Tibial artery (tissue), 4 donors: ENCODE measurements at regions not wholly inside any gene's neighbourhood (a gene's known extent, or its start where the extent isn't known, plus 50 kb on each side); places are given as distances from the start of the nearest gene placed in this dataset.
"Not testable (repeated sequence)": the region's sequence is repeated elsewhere in the genome, so short reads cannot be mapped to it uniquely, and the experiment has no call there.

ENCODE experiments used
- DNase-seq, 2 donors: peaks; one replicate each; pipeline ENCODE4 v3.0.0-alpha.2; 2019
- H3K27ac ChIP-seq, 2 donors: fragments of 200-600 bp; sonication (generic) in 1 of 2; 1 replicate in 1 of 2; 2 replicates in 1 of 2; pipeline ENCODE4 v1.5.1; 2018 to 2019; ENCODE audit warnings: mild to moderate bottlenecking in 1 of 2
- H3K27me3 ChIP-seq, 2 donors: fragments of 200-600 bp; sonication (generic) in 1 of 2; one replicate each; pipeline versions ENCODE4 v1.5.1 to v1.6.0; 2016 to 2019
- H3K36me3 ChIP-seq, 3 donors: fragments of 200-600 bp; sonication (generic) in 2 of 3; one replicate each; pipeline ENCODE4 v1.5.1; 2016 to 2019; ENCODE audit warnings: mild to moderate bottlenecking in 2 of 3
- H3K4me1 ChIP-seq, 4 donors: fragments of 200-600 bp; sonication (generic) in 2 of 4; 1 replicate in 3 of 4; 2 replicates in 1 of 4; pipeline ENCODE4 v1.5.1; 2016 to 2019
- H3K4me3 ChIP-seq, 2 donors: fragments of 200-600 bp; sonication (generic) in 1 of 2; 1 replicate in 1 of 2; 2 replicates in 1 of 2; pipeline ENCODE4 v1.5.1; 2018 to 2019; ENCODE audit warnings: mild to moderate bottlenecking in 2 of 2
- H3K9me3 ChIP-seq, 3 donors: fragments of 200-600 bp; sonication (generic) in 1 of 3; one replicate each; pipeline ENCODE4 v1.5.1; 2016 to 2019
- CTCF ChIP-seq, 2 experiments: fragments of 200-600 bp in 1 of 2; fragments of 450-650 bp in 1 of 2; IDR thresholded peaks; one replicate each; pipeline ENCODE4 v1.5.1; 2017 to 2019; ENCODE audit warnings: antibody characterized with exemption in 2 of 2, mild to moderate bottlenecking in 1 of 2, moderate library complexity in 1 of 2
- intact Hi-C: fragments of 100-400 bp; cut with DNase I; formaldehyde crosslinking; loops from one replicate; pipeline ENCODE4 v1.15.0; 2023; ENCODE audit warnings: low total_unique reads

- Histone ChIP-seq H3K9me3 (no peaks in the 10 kb centered on the region), H3K36me3 (no peaks in the 10 kb centered on the region), H3K27me3 (no peaks in the 10 kb centered on the region), H3K4me1 (peaks cover 0 to 29% (median 18%) of the 10 kb centered on the region in 4 donors), H3K27ac (no peak overlapping the region), H3K4me3 (no peak overlapping the region)
- TF ChIP-seq CTCF (IDR thresholded peaks at IDR 0.05), result no peak
- intact Hi-C loops, result no loop called here
- no peak for DNase-seq
These were observed 430.0 kb upstream of the ID2 start for GRCh38 chr2:8251856-8252255.

GRCh38 chr2:8252997-8253694 is 428.7 kb upstream of the ID2 start:
- H3K27ac ChIP-seq, result no peak overlapping the region
- no peaks in the 10 kb centered on the region for H3K9me3 ChIP-seq
- no peak for DNase-seq
- no peaks in the 10 kb centered on the region for H3K27me3 ChIP-seq
- H3K36me3 ChIP-seq, result no peaks in the 10 kb centered on the region
- H3K4me3 ChIP-seq, result no peak overlapping the region
- intact Hi-C loops, result no loop called here
- peaks cover 0 to 26% (median 6%) of the 10 kb centered on the region in 4 donors for H3K4me1 ChIP-seq
- no peak for TF ChIP-seq CTCF (IDR thresholded peaks at IDR 0.05)

GRCh38 chr2:8253781-8254180 is 428.1 kb upstream of the ID2 start:
- H3K27me3 ChIP-seq, result no peaks in the 10 kb centered on the region
- no peak for TF ChIP-seq CTCF (IDR thresholded peaks at IDR 0.05)
- no peak overlapping the region for H3K27ac ChIP-seq
- H3K9me3 ChIP-seq, result no peaks in the 10 kb centered on the region
- DNase-seq, result no peak
- H3K4me3 ChIP-seq, result no peak overlapping the region
- peaks cover 0 to 23% (median 4%) of the 10 kb centered on the region in 4 donors for H3K4me1 ChIP-seq
- no peaks in the 10 kb centered on the region for H3K36me3 ChIP-seq
- intact Hi-C loops, result no loop called here

GRCh38 chr2:8254214-8254613 is 427.6 kb upstream of the ID2 start:
- DNase-seq, H3K4me3 ChIP-seq, H3K9me3 ChIP-seq, H3K36me3 ChIP-seq, H3K27me3 ChIP-seq, intact Hi-C loops, H3K27ac ChIP-seq: not testable (repeated sequence)
- H3K4me1 ChIP-seq, result peaks cover 0 to 23% (median 4%) of the 10 kb centered on the region in 4 donors

- no peak for TF ChIP-seq CTCF (IDR thresholded peaks at IDR 0.05)
- no peaks in the 10 kb centered on the region for H3K9me3 ChIP-seq
- intact Hi-C loops, result no loop called here
- DNase-seq, result no peak
- no peak overlapping the region for H3K4me3 ChIP-seq
- H3K36me3 ChIP-seq, result no peaks in the 10 kb centered on the region
- H3K4me1 ChIP-seq, result peaks cover 0 to 22% (median under 1%) of the 10 kb centered on the region in 4 donors
- no peaks in the 10 kb centered on the region for H3K27me3 ChIP-seq
- no peak overlapping the region for H3K27ac ChIP-seq
These were observed 426.9 kb upstream of the ID2 start for GRCh38 chr2:8254791-8255447.

- no peaks in the 10 kb centered on the region for H3K27me3 ChIP-seq
- H3K36me3 ChIP-seq, result no peaks in the 10 kb centered on the region
- no peaks in the 10 kb centered on the region for H3K9me3 ChIP-seq
- peaks cover 0 to 19% (median 0%) of the 10 kb centered on the region in 4 donors for H3K4me1 ChIP-seq
- no peak for TF ChIP-seq CTCF (IDR thresholded peaks at IDR 0.05)
- H3K27ac ChIP-seq, result no peak overlapping the region
- DNase-seq, result no peak
- intact Hi-C loops, result no loop called here
- H3K4me3 ChIP-seq, result no peak overlapping the region
These were observed 426.4 kb upstream of the ID2 start for GRCh38 chr2:8255448-8255800.
